Activated B cell treated with CpG ODN at 0.5 μM for 24 hours (primary cell): ENCODE measurements at regions not wholly inside any gene's neighbourhood (a gene's known extent, or its start where the extent isn't known, plus 50 kb on each side); places are given as distances from the start of the nearest gene placed in this dataset.

Experiments
- ATAC-seq: fragments of 200-7000 bp; cut with Tn5 transposase; one replicate; pipeline ENCODE4 v1.10.0; 2021; ENCODE audit warnings: low read depth, mild to moderate bottlenecking, moderate library complexity
- CTCF ChIA-PET: fragments of 350-600 bp; sonication (Branson Sonifier 250); formaldehyde crosslinking; loops from one replicate; lab custom pipeline; 2021; ENCODE audit warnings: antibody characterized with exemption; lab: Charles Lee
- POLR2A ChIA-PET: fragments of 350-600 bp; sonication (Branson Sonifier 250); formaldehyde crosslinking; loops from one replicate; lab custom pipeline; 2021; ENCODE audit warnings: antibody characterized with exemption; lab: Charles Lee
- DNase-seq: peaks from one replicate; pipeline ENCODE4 v3.0.0; 2022
- H3K27ac Mint-ChIP-seq: one replicate; pipeline ENCODE4 v1.8.0; 2020; ENCODE audit warnings: mixed read lengths
- H3K27me3 Mint-ChIP-seq: one replicate; pipeline ENCODE4 v1.8.0; 2021; ENCODE audit warnings: mixed read lengths
- H3K36me3 Mint-ChIP-seq: one replicate; pipeline ENCODE4 v1.8.0; 2021; ENCODE audit warnings: low read depth, mixed read lengths
- H3K4me1 Mint-ChIP-seq: one replicate; pipeline ENCODE4 v1.8.0; 2021; ENCODE audit warnings: mixed read lengths
- H3K4me3 Mint-ChIP-seq: one replicate; pipeline ENCODE4 v1.8.0; 2020; ENCODE audit warnings: mild to moderate bottlenecking, mixed read lengths
- H3K9me3 Mint-ChIP-seq: one replicate; pipeline ENCODE4 v1.8.0; 2020; ENCODE audit warnings: mixed read lengths
- CTCF ChIP-seq: fragments of 200-600 bp; IDR thresholded peaks from one replicate; pipeline ENCODE4 v1.8.0; 2022; ENCODE audit warnings: antibody characterized with exemption, mild to moderate bottlenecking
- intact Hi-C: fragments of 100-400 bp; cut with micrococcal nuclease; formaldehyde crosslinking; loops from one replicate; pipeline ENCODE4 v1.15.1; 2024

- Mint-ChIP-seq H3K27ac (no peak overlapping the region), H3K27me3 (peaks cover 25% of the 10 kb centered on the region)
- TF ChIP-seq CTCF: no peak
These were observed 81.7 kb downstream of the TNFAIP2 start for GRCh38 chr14:103204852-103205540.

GRCh38 chr14:103205541-103205906 is 82.3 kb downstream of the TNFAIP2 start:
- ATAC-seq: no peak
- ChIA-PET CTCF (no interaction called here), POLR2A (no interaction called here)
- Mint-ChIP-seq H3K27me3 (peaks cover 25% of the 10 kb centered on the region), H3K27ac (no peak overlapping the region), H3K36me3 (peaks cover 6% of the 10 kb centered on the region), H3K4me1 (no peaks in the 10 kb centered on the region), H3K9me3 (peaks cover 25% of the 10 kb centered on the region), H3K4me3 (no peak overlapping the region)
- no peak for TF ChIP-seq CTCF
- DNase-seq: no peak
- intact Hi-C loops: no loop called here

More at GRCh38 chr14:103204852-103205540, 81.7 kb downstream of the TNFAIP2 start:
- Mint-ChIP-seq H3K9me3 (peaks cover 25% of the 10 kb centered on the region), H3K4me1 (no peaks in the 10 kb centered on the region), H3K4me3 (no peak overlapping the region), H3K36me3 (peaks cover 6% of the 10 kb centered on the region)
- DNase-seq: no peak
- intact Hi-C loops: no loop called here
- ChIA-PET POLR2A (no interaction called here), CTCF (no interaction called here)
- no peak for ATAC-seq

- TF ChIP-seq CTCF: no peak
- intact Hi-C loops: no loop called here
- ChIA-PET POLR2A (no interaction called here), CTCF (no interaction called here)
- no peak overlapping the region for H3K4me3 Mint-ChIP-seq
- ATAC-seq (no peak), DNase-seq (no peak)
- no peaks in the 10 kb centered on the region for H3K4me1 Mint-ChIP-seq
- H3K27ac Mint-ChIP-seq: no peak overlapping the region
- peaks cover 23% of the 10 kb centered on the region for H3K9me3 Mint-ChIP-seq
- H3K27me3 Mint-ChIP-seq: peaks cover 25% of the 10 kb centered on the region
- peaks cover 6% of the 10 kb centered on the region for H3K36me3 Mint-ChIP-seq
These were observed 82.8 kb downstream of the TNFAIP2 start for GRCh38 chr14:103206023-103206481.

GRCh38 chr14:103206836-103207387 is 83.7 kb downstream of the TNFAIP2 start:
- ATAC-seq (no peak), DNase-seq (no peak)
- intact Hi-C loops: no loop called here
- H3K27ac Mint-ChIP-seq: no peak overlapping the region
- H3K9me3 Mint-ChIP-seq: peaks cover 20% of the 10 kb centered on the region
- H3K4me1 Mint-ChIP-seq: no peaks in the 10 kb centered on the region
- peaks cover 6% of the 10 kb centered on the region for H3K36me3 Mint-ChIP-seq
- TF ChIP-seq CTCF: no peak
- H3K27me3 Mint-ChIP-seq: peaks cover 28% of the 10 kb centered on the region
- H3K4me3 Mint-ChIP-seq: no peak overlapping the region
- CTCF ChIA-PET: no interaction called here
- POLR2A ChIA-PET: no interaction called here

GRCh38 chr14:103207388-103208072 is 84.3 kb downstream of the TNFAIP2 start:
- peaks cover 33% of the 10 kb centered on the region for H3K27me3 Mint-ChIP-seq
- H3K9me3 Mint-ChIP-seq: peaks cover 20% of the 10 kb centered on the region
- no peaks in the 10 kb centered on the region for H3K4me1 Mint-ChIP-seq
- no peak for ATAC-seq
- ChIA-PET POLR2A (no interaction called here), CTCF (no interaction called here)
- TF ChIP-seq CTCF: no peak
- H3K36me3 Mint-ChIP-seq: peaks cover 6% of the 10 kb centered on the region
- intact Hi-C loops: no loop called here
- DNase-seq: no peak
- no peak overlapping the region for H3K27ac Mint-ChIP-seq
- no peak overlapping the region for H3K4me3 Mint-ChIP-seq
